ENCODE measurements at regions not wholly inside any gene's neighbourhood (a gene's known extent, or its start where the extent isn't known, plus 50 kb on each side); places are given as distances from the start of the nearest gene placed in this dataset.
"Not testable (repeated sequence)": the region's sequence is repeated elsewhere in the genome, so short reads cannot be mapped to it uniquely, and the experiment has no call there.

GRCh38 chr10:109732254-109732965 is 190.9 kb downstream of the XPNPEP1 start:
- DNase-seq (ENCODE audit: low spot score), result no peak

DNA sequence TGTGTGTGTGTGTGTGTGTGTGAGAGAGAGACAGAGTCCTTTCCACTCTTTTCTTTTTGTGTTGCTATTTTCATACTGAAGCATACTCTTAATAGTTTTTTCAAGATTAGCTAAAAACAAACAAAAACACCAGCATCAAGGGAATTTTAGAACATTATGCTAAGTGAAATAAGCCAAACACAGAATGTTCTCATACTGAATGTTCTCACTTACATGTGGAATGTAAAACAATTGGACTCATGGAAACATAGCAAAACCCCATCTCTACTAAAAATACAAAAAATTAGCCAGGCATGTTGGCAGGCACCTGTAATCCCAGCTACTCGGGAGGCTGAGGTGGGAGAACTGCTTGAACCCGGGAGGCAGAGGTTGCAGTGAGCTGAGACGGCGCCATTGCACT is 193.4 kb downstream of the XPNPEP1 start:
- DNase-seq (ENCODE audit: low spot score), result not testable (repeated sequence)

- DNase-seq (ENCODE audit: low spot score), result no peak
Measured at GRCh38 chr10:109727436-109727835, 195.9 kb downstream of the XPNPEP1 start.

DNA sequence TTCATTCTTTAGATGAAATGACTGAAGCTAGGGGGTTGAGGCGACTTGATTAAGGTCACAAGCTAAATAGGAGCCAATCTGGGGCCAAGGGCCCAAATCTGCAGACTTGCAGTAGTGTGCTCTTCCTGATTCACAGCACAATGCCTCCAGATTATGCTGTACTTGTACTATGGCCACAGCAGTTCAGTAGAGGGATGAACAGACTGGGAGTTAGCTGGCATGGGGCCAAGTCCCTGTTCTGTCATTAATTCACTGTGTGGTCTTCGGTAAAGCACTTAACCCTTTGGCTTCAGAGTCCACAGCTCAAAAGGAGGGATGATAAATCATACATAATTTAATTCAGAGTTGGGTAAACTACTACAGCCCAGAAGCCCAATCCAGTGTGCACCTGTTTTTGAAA is 196.8 kb downstream of the XPNPEP1 start:
- DNase-seq (ENCODE audit: low spot score), result no peak

GRCh38 chr10:109723305-109723704 is 200.0 kb downstream of the XPNPEP1 start:
- no peak for DNase-seq (ENCODE audit: low spot score)

GRCh38 chr10:109721453-109722064 is 201.8 kb downstream of the XPNPEP1 start:
- no peak for DNase-seq (ENCODE audit: low spot score)

GRCh38 chr10:109706026-109706560 is 217.2 kb downstream of the XPNPEP1 start:
- no peak for DNase-seq (ENCODE audit: low spot score)

- no peak for DNase-seq (ENCODE audit: low spot score)
Measured at GRCh38 chr10:109701633-109702215, 221.6 kb downstream of the XPNPEP1 start.

DNA sequence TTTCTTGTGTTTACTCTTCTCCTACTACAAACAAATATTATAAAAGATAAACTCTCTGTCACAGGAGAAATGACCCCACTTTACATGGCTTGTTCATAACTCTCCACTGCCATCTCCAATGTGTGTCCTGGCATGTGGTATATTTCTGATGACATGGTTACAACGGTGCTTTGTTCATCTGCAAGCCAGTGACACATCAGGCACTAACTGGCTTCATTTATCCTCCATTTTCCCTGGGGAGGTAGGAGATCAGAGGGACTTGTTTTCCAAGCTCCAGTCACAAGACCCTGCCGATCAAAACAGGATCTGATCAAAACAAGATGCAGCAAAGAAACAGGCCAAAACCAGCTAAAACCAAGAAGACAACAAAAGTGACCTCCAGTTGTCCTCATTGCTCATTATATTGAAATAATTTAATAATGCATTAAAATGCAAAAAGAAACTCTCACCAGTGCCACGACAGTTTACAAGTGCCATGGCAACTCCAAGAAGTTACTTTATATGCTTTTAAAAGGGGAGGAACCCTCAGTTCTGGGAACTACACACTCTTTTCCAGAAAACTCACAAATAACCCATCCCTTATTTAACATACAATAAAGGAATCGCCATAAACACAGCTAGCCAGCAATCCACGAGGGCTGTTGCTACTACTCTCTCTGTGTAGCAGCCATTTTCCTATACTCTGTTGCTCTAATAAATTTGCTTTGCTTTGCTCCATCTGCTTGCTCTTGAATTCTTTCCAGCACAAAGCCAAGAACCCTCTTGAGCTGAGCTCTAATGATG is 224.2 kb downstream of the XPNPEP1 start:
- no peak for DNase-seq (ENCODE audit: low spot score)

DNA sequence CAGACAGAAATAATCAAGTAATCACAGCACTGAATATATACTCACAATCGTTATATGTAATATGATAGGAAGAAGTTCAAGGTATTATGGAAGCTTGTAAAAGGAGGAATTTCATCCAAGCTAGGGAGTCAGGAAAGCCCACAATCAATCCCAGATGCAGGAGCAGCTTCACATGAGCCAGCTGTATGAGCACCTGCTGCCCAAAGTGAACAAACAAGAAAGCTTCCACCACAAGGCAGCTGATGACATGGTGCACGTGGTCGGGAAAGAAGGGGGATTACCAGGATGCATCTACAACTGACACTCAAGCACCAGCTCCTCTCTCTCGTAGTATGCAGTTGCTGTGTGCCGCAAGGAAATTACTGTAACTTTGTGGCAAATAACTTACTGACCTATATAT is 225.2 kb downstream of the XPNPEP1 start:
- DNase-seq (ENCODE audit: low spot score), result no peak

- DNase-seq (ENCODE audit: low spot score), result no peak
Measured at GRCh38 chr10:109696981-109697775, 226.1 kb downstream of the XPNPEP1 start.

DNA sequence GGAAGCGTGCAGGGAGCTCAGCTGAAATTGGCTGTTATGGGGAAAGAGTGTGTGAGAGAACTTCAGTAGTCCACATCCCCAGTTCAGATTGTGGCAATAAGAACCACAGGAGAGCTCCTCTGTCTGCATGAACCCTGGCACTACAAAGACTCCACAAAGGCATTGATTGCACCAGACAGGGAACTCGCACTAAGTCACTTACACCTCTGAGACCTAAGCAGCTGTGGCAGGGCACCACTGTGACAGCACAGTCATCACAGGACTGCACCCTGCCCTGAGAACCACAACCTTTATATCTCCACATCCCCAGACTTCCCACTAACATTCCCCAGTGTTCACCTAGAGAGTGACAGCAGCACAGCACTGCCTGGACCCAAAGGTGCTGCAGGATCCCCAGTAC is 226.8 kb downstream of the XPNPEP1 start:
- DNase-seq (ENCODE audit: low spot score), result no peak

GRCh38 chr10:109695988-109696387 is 227.3 kb downstream of the XPNPEP1 start:
- DNase-seq (ENCODE audit: low spot score), result no peak

GRCh38 chr10:109689785-109690184 is 233.5 kb downstream of the XPNPEP1 start:
- no peak for DNase-seq (ENCODE audit: low spot score)

- DNase-seq (ENCODE audit: low spot score), result no peak
Measured at GRCh38 chr10:109679478-109679877, 243.8 kb downstream of the XPNPEP1 start.

GRCh38 chr10:109678857-109679256 is 244.5 kb downstream of the XPNPEP1 start:
- DNase-seq (ENCODE audit: low spot score), result no peak

DNA sequence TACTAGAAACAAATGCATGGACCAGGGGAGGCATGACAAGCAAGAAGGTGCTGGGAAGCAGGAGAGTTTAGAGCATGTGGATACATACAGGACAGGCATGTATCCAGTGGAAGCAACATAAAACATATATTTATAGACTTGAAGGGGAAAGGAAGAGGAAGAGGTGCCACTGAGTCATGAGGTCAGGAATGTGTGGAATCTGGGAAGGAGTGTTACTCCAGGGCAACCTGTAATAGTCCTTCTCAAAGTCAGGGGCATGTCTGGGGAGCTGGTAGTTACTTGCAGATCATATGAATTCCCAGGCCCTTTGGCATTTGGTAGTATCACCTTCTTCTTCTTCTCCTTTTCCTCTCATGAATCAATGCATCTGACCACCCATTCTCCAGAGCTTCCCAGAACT is 246.6 kb downstream of the XPNPEP1 start:
- DNase-seq (ENCODE audit: low spot score), result no peak

- DNase-seq (ENCODE audit: low spot score), result no peak
Measured at GRCh38 chr10:109668703-109669102, 254.6 kb downstream of the XPNPEP1 start.

GRCh38 chr10:109668154-109668665 is 255.1 kb downstream of the XPNPEP1 start:
- DNase-seq (ENCODE audit: low spot score), result no peak

- no peak for DNase-seq (ENCODE audit: low spot score)
Measured at GRCh38 chr10:109665321-109665720, 258.0 kb downstream of the XPNPEP1 start.

DNA sequence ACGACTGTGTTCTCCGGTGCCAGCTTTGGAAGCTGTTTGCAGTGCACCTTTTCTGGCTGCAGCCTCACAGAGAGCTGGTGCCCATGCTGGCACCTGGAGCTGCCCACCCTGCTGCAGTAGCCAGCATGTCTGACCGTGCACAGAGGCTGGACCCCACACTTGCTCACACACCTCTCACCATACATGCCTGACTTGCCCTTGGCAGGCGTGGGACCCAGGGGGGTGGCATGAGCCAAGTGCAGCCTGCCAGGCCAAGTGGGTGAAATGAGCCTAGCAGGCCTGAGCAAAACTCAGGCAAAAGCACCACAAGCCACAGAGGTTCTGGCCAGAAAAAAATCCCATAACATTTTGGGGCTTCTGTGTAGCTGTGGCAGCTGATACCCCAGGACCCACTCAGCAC is 258.8 kb downstream of the XPNPEP1 start:
- DNase-seq (ENCODE audit: low spot score), result no peak
